Left ventricle myocardium inferior (tissue), 1 donor: ENCODE measurements at regions not wholly inside any gene's neighbourhood (a gene's known extent, or its start where the extent isn't known, plus 50 kb on each side); places are given as distances from the start of the nearest gene placed in this dataset.

ENCODE experiments used
- DNase-seq: peaks from one replicate; pipeline ENCODE4 v3.0.0-alpha.2; 2020
- H3K27ac ChIP-seq: fragments of 200-600 bp; replicated peaks from 2 replicates; pipeline ENCODE4 v1.8.0; 2021
- H3K27me3 ChIP-seq: fragments of 200-600 bp; 2 replicates; pipeline ENCODE4 v1.8.0; 2021; ENCODE audit warnings: low read depth
- H3K36me3 ChIP-seq: fragments of 200-600 bp; 2 replicates; pipeline ENCODE4 v1.8.0; 2021
- H3K4me1 ChIP-seq: fragments of 200-600 bp; 2 replicates; pipeline ENCODE4 v1.8.0; 2021
- H3K4me3 ChIP-seq: fragments of 200-600 bp; 2 replicates; pipeline ENCODE4 v1.8.0; 2021; ENCODE audit warnings: mild to moderate bottlenecking, moderate library complexity
- H3K9me3 ChIP-seq: fragments of 200-600 bp; replicated peaks from 2 replicates; pipeline ENCODE4 v1.8.0; 2021
- CTCF ChIP-seq: fragments of 200-600 bp; IDR thresholded peaks from 2 replicates; pipeline ENCODE4 v1.8.0; 2021; ENCODE audit warnings: antibody characterized with exemption, mild to moderate bottlenecking, borderline replicate concordance
- intact Hi-C: fragments of 100-400 bp; cut with micrococcal nuclease; formaldehyde crosslinking; loops from one replicate; pipeline ENCODE4 v1.11.0; 2022
- donor health status: DM: no; HTN: yes; CAD: no; lungs with severe emphysema.

GRCh38 chr5:154111214-154111613 is 72.4 kb downstream of the MFAP3 start:
- Histone ChIP-seq H3K27ac (no peak overlapping the region), H3K4me3 (no peak overlapping the region), H3K36me3 (no peaks in the 10 kb centered on the region), H3K9me3 (no peaks in the 10 kb centered on the region), H3K4me1 (peaks cover 5% of the 10 kb centered on the region), H3K27me3 (no peaks in the 10 kb centered on the region)
- intact Hi-C loops = no loop called here
- TF ChIP-seq CTCF = no peak
- DNase-seq = no peak

- H3K36me3 ChIP-seq = no peaks in the 10 kb centered on the region
- no peak overlapping the region for H3K27ac ChIP-seq
- no peaks in the 10 kb centered on the region for H3K27me3 ChIP-seq
- H3K4me1 ChIP-seq = peaks cover 5% of the 10 kb centered on the region
- H3K4me3 ChIP-seq = no peak overlapping the region
- no peak for DNase-seq
- intact Hi-C loops = no loop called here
- TF ChIP-seq CTCF = no peak
- no peaks in the 10 kb centered on the region for H3K9me3 ChIP-seq
Measured at GRCh38 chr5:154112255-154112654, 73.5 kb downstream of the MFAP3 start.

GRCh38 chr5:154115291-154115690 is 75.2 kb upstream of the GALNT10 start:
- H3K27ac ChIP-seq = no peak overlapping the region
- no peaks in the 10 kb centered on the region for H3K27me3 ChIP-seq
- no peaks in the 10 kb centered on the region for H3K9me3 ChIP-seq
- peaks cover 5% of the 10 kb centered on the region for H3K4me1 ChIP-seq
- H3K4me3 ChIP-seq = no peak overlapping the region
- H3K36me3 ChIP-seq = no peaks in the 10 kb centered on the region
- no peak for DNase-seq
- TF ChIP-seq CTCF = no peak
- intact Hi-C loops = no loop called here

GRCh38 chr5:154117050-154117449 is 73.5 kb upstream of the GALNT10 start:
- H3K36me3 ChIP-seq = peaks cover 5% of the 10 kb centered on the region
- peaks cover 5% of the 10 kb centered on the region for H3K4me1 ChIP-seq
- no peak overlapping the region for H3K27ac ChIP-seq
- intact Hi-C loops = no loop called here
- DNase-seq = no peak
- H3K9me3 ChIP-seq = no peaks in the 10 kb centered on the region
- TF ChIP-seq CTCF = no peak
- H3K27me3 ChIP-seq = no peaks in the 10 kb centered on the region
- H3K4me3 ChIP-seq = no peak overlapping the region

- DNase-seq = no peak
- Histone ChIP-seq H3K9me3 (no peaks in the 10 kb centered on the region), H3K36me3 (peaks cover 5% of the 10 kb centered on the region), H3K4me1 (peaks cover 5% of the 10 kb centered on the region), H3K27ac (no peak overlapping the region), H3K4me3 (no peak overlapping the region), H3K27me3 (no peaks in the 10 kb centered on the region)
- TF ChIP-seq CTCF = no peak
- intact Hi-C loops = no loop called here
Measured at GRCh38 chr5:154117930-154118329, 72.6 kb upstream of the GALNT10 start.

GRCh38 chr5:154118385-154118784 is 72.1 kb upstream of the GALNT10 start:
- intact Hi-C loops = no loop called here
- DNase-seq = no peak
- Histone ChIP-seq H3K27me3 (no peaks in the 10 kb centered on the region), H3K4me1 (peaks cover 5% of the 10 kb centered on the region), H3K9me3 (no peaks in the 10 kb centered on the region), H3K36me3 (peaks cover 5% of the 10 kb centered on the region), H3K4me3 (no peak overlapping the region), H3K27ac (no peak overlapping the region)
- TF ChIP-seq CTCF = no peak
